ENCODE measurements at regions not wholly inside any gene's neighbourhood (a gene's known extent, or its start where the extent isn't known, plus 50 kb on each side); places are given as distances from the start of the nearest gene placed in this dataset.
"Not testable (repeated sequence)": the region's sequence is repeated elsewhere in the genome, so short reads cannot be mapped to it uniquely, and the experiment has no call there.

- no peak for DNase-seq (ENCODE audit: low read depth in 2 of 3, low spot score in 2 of 3)
These were observed 264.5 kb downstream of the RND3 start for GRCh38 chr2:150222942-150223341.

GRCh38 chr2:150222379-150222778 is 265.1 kb downstream of the RND3 start:
- no peak for DNase-seq (ENCODE audit: low read depth in 2 of 3, low spot score in 2 of 3)

- DNase-seq (ENCODE audit: low read depth in 2 of 3, low spot score in 2 of 3): no peak
These were observed 267.6 kb downstream of the RND3 start for GRCh38 chr2:150219861-150220260.

- DNase-seq (ENCODE audit: low read depth in 2 of 3, low spot score in 2 of 3): no peak
These were observed 272.4 kb downstream of the RND3 start for GRCh38 chr2:150215041-150215440.

GRCh38 chr2:150214626-150215025 is 272.8 kb downstream of the RND3 start:
- no peak for DNase-seq (ENCODE audit: low read depth in 2 of 3, low spot score in 2 of 3)

GRCh38 chr2:150212722-150213171 is 274.7 kb downstream of the RND3 start:
- DNase-seq (ENCODE audit: low read depth in 2 of 3, low spot score in 2 of 3): no peak

GRCh38 chr2:150211164-150211631 is 276.3 kb downstream of the RND3 start:
- no peak for DNase-seq (ENCODE audit: low read depth in 2 of 3, low spot score in 2 of 3)

- no peak for DNase-seq (ENCODE audit: low read depth in 2 of 3, low spot score in 2 of 3)
These were observed 277.7 kb downstream of the RND3 start for GRCh38 chr2:150209746-150210145.

- DNase-seq (ENCODE audit: low read depth in 2 of 3, low spot score in 2 of 3): no peak
These were observed 278.8 kb downstream of the RND3 start for GRCh38 chr2:150208689-150209088.

GRCh38 chr2:150207979-150208378 is 279.5 kb downstream of the RND3 start:
- no peak for DNase-seq (ENCODE audit: low read depth in 2 of 3, low spot score in 2 of 3)

- DNase-seq (ENCODE audit: low read depth in 2 of 3, low spot score in 2 of 3): no peak
These were observed 283.0 kb downstream of the RND3 start for GRCh38 chr2:150204451-150204850.

- DNase-seq (ENCODE audit: low read depth in 2 of 3, low spot score in 2 of 3): not testable (repeated sequence)
These were observed 292.7 kb downstream of the RND3 start for GRCh38 chr2:150194816-150195215.

- DNase-seq (ENCODE audit: low read depth in 2 of 3, low spot score in 2 of 3): no peak
These were observed 294.8 kb downstream of the RND3 start for GRCh38 chr2:150192701-150193100.

- DNase-seq (ENCODE audit: low read depth in 2 of 3, low spot score in 2 of 3): no peak
These were observed 296.1 kb downstream of the RND3 start for GRCh38 chr2:150191349-150191748.

GRCh38 chr2:150190546-150190945 is 296.9 kb downstream of the RND3 start:
- DNase-seq (ENCODE audit: low read depth in 2 of 3, low spot score in 2 of 3): no peak

GRCh38 chr2:150188800-150189199 is 298.7 kb downstream of the RND3 start:
- no peak for DNase-seq (ENCODE audit: low read depth in 2 of 3, low spot score in 2 of 3)

- no peak for DNase-seq (ENCODE audit: low read depth in 2 of 3, low spot score in 2 of 3)
These were observed 299.3 kb downstream of the RND3 start for GRCh38 chr2:150188177-150188576.

GRCh38 chr2:150182566-150183235 is 304.8 kb downstream of the RND3 start:
- no peak for DNase-seq (ENCODE audit: low read depth in 2 of 3, low spot score in 2 of 3)

GRCh38 chr2:150178591-150178990 is 308.9 kb downstream of the RND3 start:
- no peak for DNase-seq (ENCODE audit: low read depth in 2 of 3, low spot score in 2 of 3)

GRCh38 chr2:150174971-150175421 is 312.5 kb downstream of the RND3 start:
- no peak for DNase-seq (ENCODE audit: low read depth in 2 of 3, low spot score in 2 of 3)

- DNase-seq (ENCODE audit: low read depth in 2 of 3, low spot score in 2 of 3): no peak
These were observed 313.2 kb downstream of the RND3 start for GRCh38 chr2:150174056-150174805.

- no peak for DNase-seq (ENCODE audit: low read depth in 2 of 3, low spot score in 2 of 3)
These were observed 316.4 kb downstream of the RND3 start for GRCh38 chr2:150171065-150171548.

Data from hematopoietic multipotent progenitor cell (in vitro differentiated cells).